ENCODE measurements at regions not wholly inside any gene's neighbourhood (a gene's known extent, or its start where the extent isn't known, plus 50 kb on each side); places are given as distances from the start of the nearest gene placed in this dataset.

GRCh38 chr13:58830841-58831240 is 1199.3 kb downstream of the PCDH17 start:
- Mint-ChIP-seq H3K36me3 (no peaks in the 10 kb centered on the region), H3K9me3 (peaks cover 0 to 8% (median 3%) of the 10 kb centered on the region in 7 donors), H3K4me1 (no peaks in the 10 kb centered on the region), H3K27me3 (no peaks in the 10 kb centered on the region), H3K27ac (no peak overlapping the region), H3K4me3 (no peak overlapping the region)
- ATAC-seq (ENCODE audit: low read depth in 2 of 2) (no peak), DNase-seq (no peak)

- H3K36me3 Mint-ChIP-seq = no peaks in the 10 kb centered on the region
- no peak for ATAC-seq (ENCODE audit: low read depth in 2 of 2)
Measured at GRCh38 chr13:58838615-58839014, 1207.1 kb downstream of the PCDH17 start.

GRCh38 chr13:58843071-58843470 is 1211.5 kb downstream of the PCDH17 start:
- Mint-ChIP-seq H3K27ac (no peak overlapping the region), H3K4me1 (no peaks in the 10 kb centered on the region), H3K4me3 (no peak overlapping the region), H3K27me3 (no peaks in the 10 kb centered on the region), H3K9me3 (peaks cover 7 to 27% (median 11%) of the 10 kb centered on the region in 7 donors), H3K36me3 (no peaks in the 10 kb centered on the region)
- no peak for ATAC-seq (ENCODE audit: low read depth in 2 of 2)
- DNase-seq = no peak

More at GRCh38 chr13:58838615-58839014, 1207.1 kb downstream of the PCDH17 start:
- DNase-seq = no peak
- Mint-ChIP-seq H3K27me3 (no peaks in the 10 kb centered on the region), H3K4me1 (no peaks in the 10 kb centered on the region), H3K4me3 (no peak overlapping the region), H3K27ac (no peak overlapping the region), H3K9me3 (peaks cover 0 to 10% (median 1%) of the 10 kb centered on the region in 7 donors)

GRCh38 chr13:58843567-58843966 is 1212.0 kb downstream of the PCDH17 start:
- Mint-ChIP-seq H3K36me3 (no peaks in the 10 kb centered on the region), H3K27ac (no peak overlapping the region), H3K27me3 (no peaks in the 10 kb centered on the region), H3K4me3 (no peak overlapping the region), H3K4me1 (no peaks in the 10 kb centered on the region), H3K9me3 (peaks cover 7 to 27% (median 11%) of the 10 kb centered on the region in 7 donors)
- ATAC-seq (ENCODE audit: low read depth in 2 of 2) (no peak), DNase-seq (no peak)

GRCh38 chr13:58850161-58850560 is 1218.6 kb downstream of the PCDH17 start:
- H3K4me1 Mint-ChIP-seq = no peaks in the 10 kb centered on the region
- H3K36me3 Mint-ChIP-seq = no peaks in the 10 kb centered on the region
- DNase-seq = no peak
- no peak overlapping the region for H3K27ac Mint-ChIP-seq
- ATAC-seq (ENCODE audit: low read depth in 2 of 2) = no peak
- no peaks in the 10 kb centered on the region for H3K27me3 Mint-ChIP-seq
- H3K4me3 Mint-ChIP-seq = no peak overlapping the region
- peaks cover 0 to 12% (median 5%) of the 10 kb centered on the region in 7 donors for H3K9me3 Mint-ChIP-seq

- Mint-ChIP-seq H3K36me3 (no peaks in the 10 kb centered on the region), H3K9me3 (peaks cover 0 to 4% (median 0%) of the 10 kb centered on the region in 7 donors), H3K27me3 (no peaks in the 10 kb centered on the region), H3K4me3 (no peak overlapping the region), H3K4me1 (no peaks in the 10 kb centered on the region), H3K27ac (no peak overlapping the region)
- ATAC-seq (ENCODE audit: low read depth in 2 of 2) (no peak), DNase-seq (no peak)
Measured at GRCh38 chr13:58852076-58852475, 1220.5 kb downstream of the PCDH17 start.

GRCh38 chr13:58855283-58855682 is 1223.7 kb downstream of the PCDH17 start:
- no peaks in the 10 kb centered on the region for H3K4me1 Mint-ChIP-seq
- ATAC-seq (ENCODE audit: low read depth in 2 of 2) (no peak), DNase-seq (no peak)
- no peaks in the 10 kb centered on the region for H3K36me3 Mint-ChIP-seq
- H3K4me3 Mint-ChIP-seq = no peak overlapping the region
- H3K9me3 Mint-ChIP-seq = peaks cover 0 to 10% (median 3%) of the 10 kb centered on the region in 7 donors
- H3K27me3 Mint-ChIP-seq = no peaks in the 10 kb centered on the region
- H3K27ac Mint-ChIP-seq = no peak overlapping the region

- no peak for ATAC-seq (ENCODE audit: low read depth in 2 of 2)
- Mint-ChIP-seq H3K4me1 (no peaks in the 10 kb centered on the region), H3K27ac (no peak overlapping the region), H3K27me3 (no peaks in the 10 kb centered on the region), H3K4me3 (no peak overlapping the region), H3K36me3 (no peaks in the 10 kb centered on the region), H3K9me3 (peaks cover 0 to 13% (median 3%) of the 10 kb centered on the region in 7 donors)
- DNase-seq = no peak
Measured at GRCh38 chr13:58858870-58859371, 1227.4 kb downstream of the PCDH17 start.

- no peaks in the 10 kb centered on the region for H3K4me1 Mint-ChIP-seq
- ATAC-seq (ENCODE audit: low read depth in 2 of 2) (no peak), DNase-seq (no peak)
- H3K36me3 Mint-ChIP-seq = no peaks in the 10 kb centered on the region
- H3K4me3 Mint-ChIP-seq = no peak overlapping the region
- H3K27me3 Mint-ChIP-seq = no peaks in the 10 kb centered on the region
- peaks cover 0 to 11% (median 5%) of the 10 kb centered on the region in 7 donors for H3K9me3 Mint-ChIP-seq
- no peak overlapping the region for H3K27ac Mint-ChIP-seq
Measured at GRCh38 chr13:58865286-58865685, 1233.7 kb downstream of the PCDH17 start.

GRCh38 chr13:58869566-58869965 is 1238.0 kb downstream of the PCDH17 start:
- Mint-ChIP-seq H3K9me3 (peaks cover 0 to 12% (median 4%) of the 10 kb centered on the region in 7 donors), H3K27ac (no peak overlapping the region), H3K4me1 (no peaks in the 10 kb centered on the region), H3K4me3 (no peak overlapping the region), H3K27me3 (no peaks in the 10 kb centered on the region), H3K36me3 (no peaks in the 10 kb centered on the region)
- no peak for ATAC-seq (ENCODE audit: low read depth in 2 of 2)
- DNase-seq = no peak

- Mint-ChIP-seq H3K4me1 (no peaks in the 10 kb centered on the region), H3K27ac (no peak overlapping the region), H3K27me3 (no peaks in the 10 kb centered on the region), H3K36me3 (no peaks in the 10 kb centered on the region), H3K9me3 (peaks cover 0 to 7% (median 2%) of the 10 kb centered on the region in 7 donors), H3K4me3 (no peak overlapping the region)
- no peak for DNase-seq
- no peak for ATAC-seq (ENCODE audit: low read depth in 2 of 2)
Measured at GRCh38 chr13:58876473-58876872, 1244.9 kb downstream of the PCDH17 start.

GRCh38 chr13:58879114-58879513 is 1247.6 kb downstream of the PCDH17 start:
- Mint-ChIP-seq H3K4me3 (no peak overlapping the region), H3K4me1 (no peaks in the 10 kb centered on the region), H3K27me3 (no peaks in the 10 kb centered on the region), H3K27ac (no peak overlapping the region), H3K36me3 (no peaks in the 10 kb centered on the region), H3K9me3 (peaks cover 0 to 6% (median 0%) of the 10 kb centered on the region in 7 donors)
- ATAC-seq (ENCODE audit: low read depth in 2 of 2) = no peak
- DNase-seq = no peak

GRCh38 chr13:58882516-58882915 is 1251.0 kb downstream of the PCDH17 start:
- no peak for DNase-seq
- H3K36me3 Mint-ChIP-seq = no peaks in the 10 kb centered on the region
- no peak overlapping the region for H3K4me3 Mint-ChIP-seq
- H3K27ac Mint-ChIP-seq = no peak overlapping the region
- H3K9me3 Mint-ChIP-seq = no peaks in the 10 kb centered on the region
- no peak for ATAC-seq (ENCODE audit: low read depth in 2 of 2)
- H3K27me3 Mint-ChIP-seq = no peaks in the 10 kb centered on the region
- no peaks in the 10 kb centered on the region for H3K4me1 Mint-ChIP-seq

- Mint-ChIP-seq H3K9me3 (no peaks in the 10 kb centered on the region), H3K4me1 (no peaks in the 10 kb centered on the region), H3K36me3 (no peaks in the 10 kb centered on the region), H3K27ac (no peak overlapping the region), H3K27me3 (no peaks in the 10 kb centered on the region), H3K4me3 (no peak overlapping the region)
- DNase-seq = no peak
- no peak for ATAC-seq (ENCODE audit: low read depth in 2 of 2)
Measured at GRCh38 chr13:58883405-58883804, 1251.9 kb downstream of the PCDH17 start.

All from naive B cell (primary cell).